Caco-2 (cell line): ENCODE measurements at regions not wholly inside any gene's neighbourhood (a gene's known extent, or its start where the extent isn't known, plus 50 kb on each side); places are given as distances from the start of the nearest gene placed in this dataset.
A peak's percentile ranks its signal among the peaks of the same experiment; 100 is the strongest.

ENCODE experiments used
- BruUV-seq: library from RNA; stranded (reverse); fragments of 400-500 nt; replicated peaks from 2 replicates; lab custom pipeline; 2021; lab: Mats Ljungman, UMichigan
- CTCF ChIA-PET: fragments of 300-600 bp; sonication (Branson Sonifier 250); formaldehyde crosslinking; loops from one replicate; lab custom pipeline; 2022; ENCODE audit warnings: antibody characterized with exemption; lab: Charles Lee
- POLR2A ChIA-PET: fragments of 300-600 bp; sonication (Branson Sonifier 250); formaldehyde crosslinking; loops from one replicate; lab custom pipeline; 2022; ENCODE audit warnings: antibody characterized with exemption; lab: Charles Lee
- DNase-seq, 2 experiments: peaks; one replicate each; pipeline versions ENCODE4 v3.0.0 to v3.0.0-alpha.2; 2020 to 2022
- H3K27me3 ChIP-seq: replicated peaks from 2 replicates; pipeline ENCODE4 v1.6.0; 2011; ENCODE audit warnings: low read length; ENCODE audit not compliant: control insufficient read depth, insufficient read depth
- H3K36me3 ChIP-seq: 2 replicates; pipeline ENCODE4 v1.5.1; 2011; ENCODE audit warnings: low read length; ENCODE audit not compliant: control insufficient read depth, insufficient read depth
- H3K4me1 ChIP-seq: fragments of 250-450 bp; sonication (Bioruptor Pico); 2 replicates; pipeline ENCODE4 v1.5.1; 2020; ENCODE audit warnings: mild to moderate bottlenecking
- H3K4me3 ChIP-seq: 2 replicates; pipeline ENCODE4 v1.5.1; 2011; ENCODE audit warnings: low read depth, mild to moderate bottlenecking, control low read depth, low read length
- H3K9me3 ChIP-seq: fragments of 250-450 bp; sonication (Bioruptor Pico); 2 replicates; pipeline ENCODE4 v1.5.1; 2020; ENCODE audit warnings: mild to moderate bottlenecking, moderate library complexity
- H3K27ac Mint-ChIP-seq: one replicate; pipeline ENCODE4 v1.8.0; 2022; ENCODE audit warnings: mixed read lengths; ENCODE audit not compliant: unreplicated experiment
- H3K27me3 Mint-ChIP-seq: one replicate; pipeline ENCODE4 v1.8.0; 2022; ENCODE audit warnings: mixed read lengths; ENCODE audit not compliant: insufficient read depth, unreplicated experiment
- H3K36me3 Mint-ChIP-seq: one replicate; pipeline ENCODE4 v1.8.0; 2022; ENCODE audit warnings: mild to moderate bottlenecking, mixed read lengths; ENCODE audit not compliant: insufficient read depth, unreplicated experiment
- H3K4me1 Mint-ChIP-seq: one replicate; pipeline ENCODE4 v1.8.0; 2022; ENCODE audit warnings: low read depth, mixed read lengths; ENCODE audit not compliant: unreplicated experiment
- H3K4me3 Mint-ChIP-seq: one replicate; pipeline ENCODE4 v1.8.0; 2022; ENCODE audit warnings: mild to moderate bottlenecking, moderate library complexity, mixed read lengths; ENCODE audit not compliant: unreplicated experiment
- H3K9me3 Mint-ChIP-seq: one replicate; pipeline ENCODE4 v1.8.0; 2022; ENCODE audit warnings: mixed read lengths; ENCODE audit not compliant: unreplicated experiment
- intact Hi-C: fragments of 100-400 bp; cut with micrococcal nuclease; formaldehyde crosslinking; loops from one replicate; pipeline ENCODE4 v1.10.0; 2022; ENCODE audit not compliant: unreplicated experiment
- TF ChIP-seq, protein P1 (sequence below), 2 experiments: fragments of 200-600 bp in 1 of 2; IDR thresholded peaks; 1 replicate in 1 of 2; 2 replicates in 1 of 2; pipeline versions ENCODE4 v1.5.1 to v1.8.0; 2011 to 2022; ENCODE audit warnings: antibody characterized with exemption in 1 of 2, control low read depth in 1 of 2, inconsistent platforms in 1 of 2, low read depth in 1 of 2, low read length in 1 of 2, mild to moderate bottlenecking in 1 of 2, moderate library complexity in 1 of 2; ENCODE audit not compliant: insufficient read depth in 1 of 2, severe bottlenecking in 1 of 2, unreplicated experiment in 1 of 2

DNA sequence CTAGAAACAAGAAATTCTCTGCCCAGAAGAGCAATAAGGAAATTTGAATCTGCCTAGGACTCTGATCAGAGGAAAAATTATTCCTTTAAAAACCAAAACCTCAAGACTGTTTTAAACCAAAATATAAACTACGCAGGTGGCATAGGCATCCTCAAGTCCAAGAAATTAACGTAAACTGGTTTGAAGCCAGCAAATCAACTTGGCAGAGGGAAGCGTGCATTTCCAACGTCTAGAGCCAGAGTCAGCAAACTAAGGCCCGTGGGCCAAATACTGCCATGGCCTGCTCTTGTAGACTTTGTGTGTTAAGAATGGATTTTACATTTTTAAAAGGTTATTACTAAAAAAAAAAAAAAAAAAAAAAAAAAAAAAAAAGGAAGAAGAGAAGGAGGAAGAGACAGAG lies 67.8 kb upstream of the VTCN1 start:
- no peaks in the 10 kb centered on the region for H3K9me3 ChIP-seq
- POLR2A ChIA-PET, result no interaction called here
- CTCF ChIA-PET, result no interaction called here
- no peaks in the 10 kb centered on the region for H3K27me3 Mint-ChIP-seq
- H3K4me3 ChIP-seq, result no peak overlapping the region
- no peaks in the 10 kb centered on the region for H3K36me3 Mint-ChIP-seq
- TF ChIP-seq, protein P1, sequence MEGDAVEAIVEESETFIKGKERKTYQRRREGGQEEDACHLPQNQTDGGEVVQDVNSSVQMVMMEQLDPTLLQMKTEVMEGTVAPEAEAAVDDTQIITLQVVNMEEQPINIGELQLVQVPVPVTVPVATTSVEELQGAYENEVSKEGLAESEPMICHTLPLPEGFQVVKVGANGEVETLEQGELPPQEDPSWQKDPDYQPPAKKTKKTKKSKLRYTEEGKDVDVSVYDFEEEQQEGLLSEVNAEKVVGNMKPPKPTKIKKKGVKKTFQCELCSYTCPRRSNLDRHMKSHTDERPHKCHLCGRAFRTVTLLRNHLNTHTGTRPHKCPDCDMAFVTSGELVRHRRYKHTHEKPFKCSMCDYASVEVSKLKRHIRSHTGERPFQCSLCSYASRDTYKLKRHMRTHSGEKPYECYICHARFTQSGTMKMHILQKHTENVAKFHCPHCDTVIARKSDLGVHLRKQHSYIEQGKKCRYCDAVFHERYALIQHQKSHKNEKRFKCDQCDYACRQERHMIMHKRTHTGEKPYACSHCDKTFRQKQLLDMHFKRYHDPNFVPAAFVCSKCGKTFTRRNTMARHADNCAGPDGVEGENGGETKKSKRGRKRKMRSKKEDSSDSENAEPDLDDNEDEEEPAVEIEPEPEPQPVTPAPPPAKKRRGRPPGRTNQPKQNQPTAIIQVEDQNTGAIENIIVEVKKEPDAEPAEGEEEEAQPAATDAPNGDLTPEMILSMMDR (IDR thresholded peaks at IDR 0.05; ENCODE audit: insufficient read depth in 1 of 2, low read depth in 1 of 2, low read length in 1 of 2, severe bottlenecking in 1 of 2, unreplicated experiment in 1 of 2), result no peak
- no TSS peak for BruUV-seq
- H3K36me3 ChIP-seq, result no peaks in the 10 kb centered on the region
- H3K4me1 Mint-ChIP-seq, result no peaks in the 10 kb centered on the region
- H3K9me3 Mint-ChIP-seq, result no peaks in the 10 kb centered on the region
- no peak overlapping the region for H3K27ac Mint-ChIP-seq
- intact Hi-C loops, result no loop called here
- no peak for DNase-seq
- H3K27me3 ChIP-seq, result no peaks in the 10 kb centered on the region
- no peaks in the 10 kb centered on the region for H3K4me1 ChIP-seq
- no peak overlapping the region for H3K4me3 Mint-ChIP-seq

DNA sequence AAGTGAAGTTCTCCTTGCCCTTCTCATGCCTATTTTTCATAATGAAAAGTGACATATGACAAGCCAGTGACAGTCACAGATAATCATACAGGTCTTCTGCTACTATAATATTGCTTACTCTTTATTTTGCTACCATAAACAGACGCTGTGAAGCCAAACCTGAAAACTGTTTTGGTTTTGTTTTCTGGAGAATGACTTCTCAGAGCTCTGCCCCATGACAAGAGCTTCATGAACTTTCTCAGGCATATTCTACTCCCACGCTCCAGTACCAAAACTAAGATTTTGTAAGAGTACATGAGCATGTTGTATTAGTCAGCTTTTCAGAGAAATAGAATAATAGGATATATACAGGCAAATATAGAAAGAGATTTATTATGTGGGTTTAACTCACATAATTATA lies 64.3 kb upstream of the VTCN1 start:
- H3K27me3 ChIP-seq, result no peaks in the 10 kb centered on the region
- H3K4me3 Mint-ChIP-seq, result no peak overlapping the region
- no peaks in the 10 kb centered on the region for H3K36me3 Mint-ChIP-seq
- no peaks in the 10 kb centered on the region for H3K9me3 Mint-ChIP-seq
- intact Hi-C loops, result no loop called here
- peaks cover 21% of the 10 kb centered on the region for H3K4me1 ChIP-seq
- no peaks in the 10 kb centered on the region for H3K9me3 ChIP-seq
- no peaks in the 10 kb centered on the region for H3K4me1 Mint-ChIP-seq
- CTCF ChIA-PET, result interaction anchor here (0.9 kb wide), 1 partner anchor 10 kb away, joined by 3 read pairs; no protein-coding TSS in a partner anchor
- POLR2A ChIA-PET, result no interaction called here
- no peak for DNase-seq
- no peak overlapping the region for H3K4me3 ChIP-seq
- H3K27me3 Mint-ChIP-seq, result no peaks in the 10 kb centered on the region
- BruUV-seq, result no TSS peak
- H3K27ac Mint-ChIP-seq, result no peak overlapping the region
- H3K36me3 ChIP-seq, result no peaks in the 10 kb centered on the region
- TF ChIP-seq, protein P1 (IDR thresholded peaks at IDR 0.05; ENCODE audit: insufficient read depth in 1 of 2, low read depth in 1 of 2, low read length in 1 of 2, severe bottlenecking in 1 of 2, unreplicated experiment in 1 of 2), result no peak

DNA sequence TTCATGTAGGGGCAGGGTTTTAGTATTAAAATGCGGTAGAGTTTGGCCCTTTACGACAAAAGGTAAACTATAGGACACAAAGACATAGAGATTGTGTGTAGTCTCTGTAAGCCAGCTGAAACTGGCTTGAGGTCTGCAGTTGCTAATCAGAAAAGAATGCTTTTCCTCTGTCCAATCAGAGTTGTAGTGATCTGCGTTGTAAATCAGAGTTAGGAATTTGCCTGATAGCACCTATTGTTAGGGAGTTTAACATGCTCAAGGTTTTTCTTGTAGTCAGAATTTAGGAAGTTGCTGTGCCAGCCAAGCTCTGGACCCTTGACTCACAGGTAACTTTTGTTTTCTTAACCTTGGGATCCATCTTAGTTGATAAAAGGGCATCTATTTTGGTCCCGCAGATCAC lies 61.2 kb upstream of the VTCN1 start:
- BruUV-seq, result no TSS peak
- no peaks in the 10 kb centered on the region for H3K27me3 Mint-ChIP-seq
- Histone ChIP-seq H3K9me3 (no peaks in the 10 kb centered on the region), H3K27me3 (no peaks in the 10 kb centered on the region), H3K36me3 (no peaks in the 10 kb centered on the region), H3K4me3 (no peak overlapping the region), H3K4me1 (peaks cover 46% of the 10 kb centered on the region)
- DNase-seq, result peak in 1 of 2 experiments; percentile 24
- intact Hi-C loops, result no loop called here
- H3K27ac Mint-ChIP-seq, result peak overlapping the region; percentile 64
- no peak overlapping the region for H3K4me3 Mint-ChIP-seq
- ChIA-PET CTCF (no interaction called here), POLR2A (interaction anchor here (0.8 kb wide), 1 partner anchor 18 kb away, joined by 5 read pairs; no protein-coding TSS in a partner anchor)
- H3K4me1 Mint-ChIP-seq, result no peaks in the 10 kb centered on the region
- no peaks in the 10 kb centered on the region for H3K9me3 Mint-ChIP-seq
- H3K36me3 Mint-ChIP-seq, result no peaks in the 10 kb centered on the region
- TF ChIP-seq, protein P1 (IDR thresholded peaks at IDR 0.05; ENCODE audit: insufficient read depth in 1 of 2, low read depth in 1 of 2, low read length in 1 of 2, severe bottlenecking in 1 of 2, unreplicated experiment in 1 of 2), result no peak
